ENCODE measurements at regions not wholly inside any gene's neighbourhood (a gene's known extent, or its start where the extent isn't known, plus 50 kb on each side); places are given as distances from the start of the nearest gene placed in this dataset.
"Not testable (repeated sequence)": the region's sequence is repeated elsewhere in the genome, so short reads cannot be mapped to it uniquely, and the experiment has no call there.

GRCh38 chrX:13210142-13210541 is 109.7 kb downstream of the ATXN3L start:
- not testable (repeated sequence) for TF ChIP-seq CTCF (IDR thresholded peaks at IDR 0.05; ENCODE audit: low read depth, low read length, missing input control); GABPA (IDR thresholded peaks at IDR 0.05 in 1 of 2, conservative IDR thresholded peaks at IDR 0.05 in 1 of 2); RAD21 (IDR thresholded peaks at IDR 0.05); REST (IDR thresholded peaks at IDR 0.05); FOXA1 (IDR thresholded peaks at IDR 0.05); ATF3 (IDR thresholded peaks at IDR 0.05); HNF4A (conservative IDR thresholded peaks at IDR 0.05); TAF1 (conservative IDR thresholded peaks at IDR 0.05)
- TF ChIP-seq, protein P1, sequence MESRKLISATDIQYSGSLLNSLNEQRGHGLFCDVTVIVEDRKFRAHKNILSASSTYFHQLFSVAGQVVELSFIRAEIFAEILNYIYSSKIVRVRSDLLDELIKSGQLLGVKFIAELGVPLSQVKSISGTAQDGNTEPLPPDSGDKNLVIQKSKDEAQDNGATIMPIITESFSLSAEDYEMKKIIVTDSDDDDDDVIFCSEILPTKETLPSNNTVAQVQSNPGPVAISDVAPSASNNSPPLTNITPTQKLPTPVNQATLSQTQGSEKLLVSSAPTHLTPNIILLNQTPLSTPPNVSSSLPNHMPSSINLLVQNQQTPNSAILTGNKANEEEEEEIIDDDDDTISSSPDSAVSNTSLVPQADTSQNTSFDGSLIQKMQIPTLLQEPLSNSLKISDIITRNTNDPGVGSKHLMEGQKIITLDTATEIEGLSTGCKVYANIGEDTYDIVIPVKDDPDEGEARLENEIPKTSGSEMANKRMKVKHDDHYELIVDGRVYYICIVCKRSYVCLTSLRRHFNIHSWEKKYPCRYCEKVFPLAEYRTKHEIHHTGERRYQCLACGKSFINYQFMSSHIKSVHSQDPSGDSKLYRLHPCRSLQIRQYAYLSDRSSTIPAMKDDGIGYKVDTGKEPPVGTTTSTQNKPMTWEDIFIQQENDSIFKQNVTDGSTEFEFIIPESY (IDR thresholded peaks at IDR 0.05) = not testable (repeated sequence)
- TF ChIP-seq, protein P2, sequence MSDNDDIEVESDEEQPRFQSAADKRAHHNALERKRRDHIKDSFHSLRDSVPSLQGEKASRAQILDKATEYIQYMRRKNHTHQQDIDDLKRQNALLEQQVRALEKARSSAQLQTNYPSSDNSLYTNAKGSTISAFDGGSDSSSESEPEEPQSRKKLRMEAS (IDR thresholded peaks at IDR 0.05) = not testable (repeated sequence)

Data from liver (tissue), 3 donors.